ENCODE measurements at regions not wholly inside any gene's neighbourhood (a gene's known extent, or its start where the extent isn't known, plus 50 kb on each side); places are given as distances from the start of the nearest gene placed in this dataset.

GRCh38 chr9:87435189-87435880 is 62.3 kb upstream of the DAPK1 start:
- DNase-seq (ENCODE audit: extremely low read depth, low read depth): no peak

- DNase-seq (ENCODE audit: extremely low read depth, low read depth): no peak
Measured at GRCh38 chr9:87436716-87437115, 61.0 kb upstream of the DAPK1 start.

- DNase-seq (ENCODE audit: extremely low read depth, low read depth): no peak
Measured at GRCh38 chr9:87437966-87438365, 59.7 kb upstream of the DAPK1 start.

DNA sequence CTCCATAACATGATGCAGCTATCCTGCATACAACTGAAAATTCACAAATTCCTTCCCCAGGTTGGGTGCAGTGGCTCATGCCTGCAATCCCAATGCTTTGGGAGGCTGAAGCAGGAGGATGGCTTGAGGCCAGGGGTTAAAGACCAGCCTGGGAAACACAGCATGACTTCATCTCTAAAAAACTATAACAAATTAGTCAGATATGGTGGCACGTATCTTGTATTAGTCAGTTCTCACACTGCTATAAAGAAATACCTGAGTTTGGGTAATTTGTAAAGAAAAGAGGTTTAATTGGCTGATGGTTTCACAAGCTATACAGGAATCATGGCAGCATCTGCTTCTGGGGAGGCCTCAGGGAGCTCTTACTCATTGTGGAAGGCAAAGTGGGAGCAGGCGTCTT is 56.4 kb upstream of the DAPK1 start:
- no peak for DNase-seq (ENCODE audit: extremely low read depth, low read depth)

GRCh38 chr9:87442451-87442850 is 55.2 kb upstream of the DAPK1 start:
- DNase-seq (ENCODE audit: extremely low read depth, low read depth): no peak

DNA sequence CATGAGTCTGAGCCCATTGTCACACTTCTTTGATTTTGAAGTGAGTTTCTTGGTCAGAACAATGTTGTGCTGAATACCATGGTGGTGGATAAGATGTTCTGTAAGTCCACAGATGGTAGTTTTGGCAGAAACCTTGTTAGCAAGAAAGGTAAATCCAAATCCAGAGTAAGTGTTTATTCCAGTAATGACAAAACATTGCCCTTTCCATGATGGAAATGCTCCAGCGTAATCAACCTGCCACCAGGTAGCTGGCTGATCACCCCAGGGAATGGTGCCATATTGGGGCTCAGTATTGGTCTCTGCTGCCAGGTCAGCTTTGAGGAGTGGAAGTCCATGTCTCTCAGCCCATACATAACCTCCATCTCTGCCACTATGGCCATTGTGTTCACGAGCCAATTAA is 54.7 kb upstream of the DAPK1 start:
- DNase-seq (ENCODE audit: extremely low read depth, low read depth): no peak

DNA sequence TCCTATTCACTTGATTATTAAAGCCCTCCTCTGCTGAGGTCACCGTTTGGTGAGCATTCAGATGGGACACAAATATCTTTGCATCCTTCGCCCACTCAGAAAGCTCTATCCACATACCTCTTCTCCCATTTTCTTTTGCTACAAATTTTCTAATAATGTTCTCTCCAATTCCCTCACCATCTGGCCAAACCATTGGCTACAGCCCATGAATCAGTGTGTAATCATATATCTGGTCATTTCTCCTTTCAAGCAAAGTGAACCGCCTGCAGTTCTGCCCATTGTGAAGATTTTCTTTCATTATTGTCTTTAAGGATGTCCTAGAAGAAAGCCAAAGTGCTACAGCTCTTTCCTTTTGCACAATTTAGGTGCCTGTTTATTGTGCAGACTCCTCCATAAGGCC is 54.2 kb upstream of the DAPK1 start:
- DNase-seq (ENCODE audit: extremely low read depth, low read depth): no peak

GRCh38 chr9:87445646-87446045 is 52.0 kb upstream of the DAPK1 start:
- peak; percentile 5 for DNase-seq (ENCODE audit: extremely low read depth, low read depth)

GRCh38 chr9:87446527-87446926 is 51.1 kb upstream of the DAPK1 start:
- no peak for DNase-seq (ENCODE audit: extremely low read depth, low read depth)

DNA sequence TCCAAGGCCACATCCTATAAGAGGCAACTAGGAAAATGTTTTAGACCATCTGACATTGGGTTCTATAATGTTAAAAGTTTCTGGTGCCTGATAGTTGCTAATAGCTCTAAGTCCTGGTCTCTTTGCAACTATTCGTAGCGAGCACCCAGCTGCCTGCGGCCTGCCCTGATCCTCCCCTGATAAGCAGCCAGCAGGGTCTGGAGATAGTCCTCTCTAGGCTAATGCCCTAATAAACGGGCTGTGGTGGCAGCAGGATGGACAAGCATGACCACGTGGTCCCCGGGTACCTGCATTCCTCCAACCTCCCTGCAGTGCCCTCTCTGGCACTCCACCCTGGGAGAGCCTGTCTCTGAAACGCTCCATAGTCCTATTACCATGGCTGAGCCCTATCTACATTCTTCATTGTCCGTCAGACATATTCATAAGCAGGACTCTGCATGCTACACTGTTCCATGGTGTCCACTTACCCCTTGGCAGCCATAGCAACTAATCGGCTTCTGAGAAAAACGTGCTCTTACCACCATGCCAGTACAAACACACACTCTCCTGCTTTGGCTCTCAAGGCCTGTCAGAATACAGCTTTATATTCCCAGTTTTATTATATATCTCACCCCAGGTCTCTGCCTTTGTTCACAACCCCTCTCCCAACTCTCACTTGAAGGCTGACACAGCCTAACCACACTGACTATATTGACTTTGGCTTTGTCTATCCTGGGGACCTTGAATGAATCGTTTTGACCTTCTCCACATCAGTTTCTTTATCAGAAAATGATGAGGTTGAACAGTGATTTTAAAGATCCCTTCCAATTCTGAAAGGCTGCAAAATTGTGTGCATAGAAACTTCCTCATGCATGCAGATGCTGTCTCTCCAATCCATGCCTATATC is 49.9 kb upstream of the DAPK1 start:
- no peak for DNase-seq (ENCODE audit: extremely low read depth, low read depth)

Small RNA genes in the stretch of these regions (small RNA-seq; reads per million reads assigned to genes)
- gene AL353752.1 (0 reads per million in 2 experiments), gene RF00568 (0 to 0.06 reads per million in 2 experiments)

Measured in NCI-H460 (cell line).